ENCODE measurements at regions not wholly inside any gene's neighbourhood (a gene's known extent, or its start where the extent isn't known, plus 50 kb on each side); places are given as distances from the start of the nearest gene placed in this dataset.

GRCh38 chr10:78912361-78913218, 156.2 kb upstream of the ZMIZ1 start:
- Histone ChIP-seq H3K27me3 (no peaks in the 10 kb centered on the region), H3K9ac (no peak overlapping the region), H4K20me1 (no peaks in the 10 kb centered on the region; a peak in 2 of 22 replicates), H3K9me3 (replicated peaks in 1 of 11) (no peaks in the 10 kb centered on the region), H3K36me3 (no peaks in the 10 kb centered on the region), H3K27ac (no peak overlapping the region), H3K4me1 (peaks cover 0 to 11% (median 0%) of the 10 kb centered on the region in 10 experiments; a peak in 3 of 20 replicates), H3K4me2 (no peak overlapping the region), H3K4me3 (no peak overlapping the region)
- TF ChIP-seq Cebpa-rat (IDR thresholded peaks at IDR 0.05) = no peak

- Histone ChIP-seq H3K36me3 (no peaks in the 10 kb centered on the region), H3K9ac (no peak overlapping the region), H3K9me3 (replicated peaks in 1 of 11) (no peaks in the 10 kb centered on the region), H3K4me3 (no peak overlapping the region), H4K20me1 (no peaks in the 10 kb centered on the region; a peak in 1 of 22 replicates), H3K27ac (no peak overlapping the region), H3K4me1 (peaks cover 0 to 11% (median 0%) of the 10 kb centered on the region in 10 experiments; a peak in 2 of 20 replicates), H3K4me2 (peak overlapping the region in 2 of 11 experiments; percentile 10 to 15; a peak in 1 of 22 replicates), H3K27me3 (no peaks in the 10 kb centered on the region)
- TF ChIP-seq Cebpa-rat (IDR thresholded peaks at IDR 0.05) = no peak
These were observed 155.3 kb upstream of the ZMIZ1 start for GRCh38 chr10:78913219-78914059.

DNA sequence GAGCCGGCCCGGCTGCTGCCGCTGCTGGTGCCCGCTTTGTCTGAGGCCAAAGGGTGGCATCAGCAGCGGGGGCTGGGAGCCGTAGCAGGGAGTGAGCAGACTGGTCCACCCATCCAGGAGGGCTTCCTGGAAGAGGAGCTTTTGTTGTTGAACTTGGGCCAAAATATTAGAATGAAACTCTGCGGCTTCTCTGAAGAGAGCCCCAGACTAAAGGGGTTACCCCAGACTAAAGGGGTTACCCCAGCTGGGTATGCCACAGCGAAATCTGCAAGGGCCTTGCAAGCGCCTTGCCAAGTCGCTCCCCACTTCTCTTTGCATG, 154.7 kb upstream of the ZMIZ1 start:
- Histone ChIP-seq H3K4me2 (no peak overlapping the region), H3K36me3 (no peaks in the 10 kb centered on the region), H3K4me1 (peaks cover 0 to 11% (median 0%) of the 10 kb centered on the region in 10 experiments; a peak in 2 of 20 replicates), H3K27me3 (no peaks in the 10 kb centered on the region), H4K20me1 (no peaks in the 10 kb centered on the region; a peak in 1 of 22 replicates), H3K4me3 (no peak overlapping the region), H3K9ac (no peak overlapping the region), H3K9me3 (replicated peaks in 1 of 11) (no peaks in the 10 kb centered on the region), H3K27ac (no peak overlapping the region)
- no peak for TF ChIP-seq Cebpa-rat (IDR thresholded peaks at IDR 0.05)

- H3K4me2 ChIP-seq = no peak overlapping the region
- no peak overlapping the region for H3K9ac ChIP-seq
- H3K4me3 ChIP-seq = no peak overlapping the region
- H4K20me1 ChIP-seq = no peaks in the 10 kb centered on the region; a peak in 1 of 22 replicates
- TF ChIP-seq Cebpa-rat (IDR thresholded peaks at IDR 0.05) = no peak
- H3K36me3 ChIP-seq = no peaks in the 10 kb centered on the region
- H3K27me3 ChIP-seq = no peaks in the 10 kb centered on the region
- H3K27ac ChIP-seq = no peak overlapping the region
- peaks cover 0 to 11% (median 0%) of the 10 kb centered on the region in 10 experiments; a peak in 2 of 20 replicates for H3K4me1 ChIP-seq
- H3K9me3 ChIP-seq (replicated peaks in 1 of 11) = no peaks in the 10 kb centered on the region
These were observed 154.1 kb upstream of the ZMIZ1 start for GRCh38 chr10:78914502-78915189.

DNA sequence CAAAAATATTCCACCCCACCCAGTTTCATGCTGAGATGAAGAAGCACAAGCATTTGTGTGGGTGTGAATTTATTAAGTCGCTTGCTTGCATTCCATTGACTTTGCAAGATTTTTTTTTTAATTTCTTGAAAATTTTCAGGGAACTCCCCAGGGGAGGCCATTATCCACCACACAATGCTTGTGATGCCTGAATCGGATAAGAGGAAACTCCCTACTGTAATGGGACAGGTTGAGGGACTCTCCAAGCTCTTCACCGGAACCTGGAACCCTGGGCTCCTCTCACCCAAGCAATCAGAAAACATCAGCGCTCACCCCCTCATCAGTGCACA, 153.6 kb upstream of the ZMIZ1 start:
- Histone ChIP-seq H3K27me3 (no peaks in the 10 kb centered on the region), H3K4me1 (peaks cover 0 to 11% (median 0%) of the 10 kb centered on the region in 10 experiments; a peak in 2 of 20 replicates), H4K20me1 (no peaks in the 10 kb centered on the region; a peak in 1 of 22 replicates), H3K4me2 (peak overlapping the region in 1 of 11 experiments; percentile 3; a peak in 1 of 22 replicates), H3K36me3 (no peaks in the 10 kb centered on the region), H3K9me3 (replicated peaks in 1 of 11) (no peaks in the 10 kb centered on the region), H3K9ac (no peak overlapping the region), H3K4me3 (no peak overlapping the region), H3K27ac (no peak overlapping the region)
- no peak for TF ChIP-seq Cebpa-rat (IDR thresholded peaks at IDR 0.05)

DNA sequence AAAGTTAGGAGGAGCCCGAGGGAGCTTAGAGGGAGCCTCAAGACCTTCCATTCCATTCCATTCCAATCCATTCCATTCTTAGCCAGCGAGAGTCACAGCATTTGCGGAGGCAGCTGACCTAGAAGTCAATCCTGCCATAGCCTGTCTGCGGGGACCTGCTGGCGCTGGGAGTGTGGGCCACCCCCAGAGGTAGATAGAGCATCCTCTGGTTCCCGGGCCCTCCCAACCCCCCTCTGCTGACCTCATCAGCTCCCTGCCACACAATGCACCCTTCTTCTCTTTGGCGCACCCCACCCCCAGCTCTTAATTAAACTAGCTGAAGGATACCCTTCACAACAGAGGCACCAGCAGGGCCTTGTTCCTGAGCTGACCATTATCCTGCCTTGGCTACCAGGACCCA, 152.5 kb upstream of the ZMIZ1 start:
- TF ChIP-seq Cebpa-rat (IDR thresholded peaks at IDR 0.05) = no peak
- H3K4me1 ChIP-seq = peaks cover 0 to 11% (median 0%) of the 10 kb centered on the region in 10 experiments; a peak in 2 of 20 replicates

DNA sequence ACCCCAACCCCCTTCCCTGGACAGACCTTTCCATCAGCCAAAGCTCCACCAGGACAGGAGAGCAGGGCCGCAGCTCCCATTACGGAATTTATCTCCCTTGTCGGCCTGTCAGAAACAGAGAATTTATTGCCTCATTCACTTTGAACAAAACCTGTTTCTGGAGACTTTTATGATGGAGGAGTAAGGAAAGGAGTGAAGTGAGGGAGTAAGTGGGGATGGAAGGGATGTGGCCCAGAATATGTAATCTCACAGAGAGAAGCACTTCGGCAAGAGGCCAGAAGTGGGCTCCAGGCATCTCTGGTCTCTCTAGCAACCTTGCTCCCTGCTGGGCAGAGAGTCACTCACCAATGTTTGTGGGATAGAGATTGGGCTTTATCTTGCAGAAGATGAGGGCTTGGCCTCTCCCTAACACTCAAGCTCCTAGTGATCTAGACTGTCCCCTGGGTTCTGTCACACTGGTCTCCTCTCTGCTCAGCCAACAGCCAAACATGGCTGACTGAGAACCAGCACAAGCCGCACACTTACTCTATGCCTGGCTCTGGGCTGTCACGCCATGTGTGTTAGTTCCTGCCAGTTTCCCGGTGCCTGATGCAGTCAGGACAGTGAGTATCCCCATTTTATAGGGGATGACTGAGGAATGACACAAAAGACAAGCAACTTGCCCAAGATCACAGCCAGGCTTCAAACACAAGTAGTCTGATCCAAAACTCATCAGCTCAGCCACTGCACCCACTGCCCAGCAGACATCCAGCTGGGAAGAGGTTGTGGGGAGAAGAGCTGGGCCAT, 149.4 kb upstream of the ZMIZ1 start:
- H3K9ac ChIP-seq = no peak overlapping the region
- no peaks in the 10 kb centered on the region for H3K9me3 ChIP-seq (replicated peaks in 1 of 11)
- no peaks in the 10 kb centered on the region for H3K27me3 ChIP-seq
- TF ChIP-seq Cebpa-rat (IDR thresholded peaks at IDR 0.05) = no peak
- no peaks in the 10 kb centered on the region for H4K20me1 ChIP-seq
- no peaks in the 10 kb centered on the region for H3K36me3 ChIP-seq
- no peak overlapping the region for H3K4me2 ChIP-seq
- no peak overlapping the region for H3K4me3 ChIP-seq
- no peak overlapping the region for H3K27ac ChIP-seq
- peaks cover 0 to 11% (median 0%) of the 10 kb centered on the region in 10 experiments; a peak in 2 of 20 replicates for H3K4me1 ChIP-seq

More for the DNA sequence above, 152.5 kb upstream of the ZMIZ1 start:
- Histone ChIP-seq H3K36me3 (no peaks in the 10 kb centered on the region), H4K20me1 (no peaks in the 10 kb centered on the region; a peak in 1 of 22 replicates), H3K9me3 (replicated peaks in 1 of 11) (no peaks in the 10 kb centered on the region), H3K9ac (no peak overlapping the region), H3K4me3 (no peak overlapping the region), H3K27ac (no peak overlapping the region), H3K27me3 (no peaks in the 10 kb centered on the region), H3K4me2 (no peak overlapping the region)

DNA sequence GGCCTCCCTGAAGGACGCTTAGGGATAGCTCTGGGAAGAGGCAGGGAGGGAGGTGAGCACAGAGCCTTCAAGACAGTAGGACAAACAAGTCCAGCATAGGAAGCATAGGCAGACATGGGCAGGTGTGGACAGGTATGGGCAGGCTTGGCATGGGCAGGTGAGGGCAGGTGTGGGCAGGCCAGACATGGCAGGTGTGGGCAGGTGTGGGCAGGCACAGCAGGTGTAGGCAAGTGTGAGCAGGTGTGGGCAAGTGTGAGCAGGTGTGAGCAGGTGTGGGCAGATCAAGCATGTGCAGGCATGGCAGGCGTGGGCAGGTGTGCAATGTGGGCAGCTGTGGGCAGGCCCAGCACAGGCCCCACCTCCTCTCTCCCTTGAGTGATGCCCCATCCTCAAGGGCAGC, 148.8 kb upstream of the ZMIZ1 start:
- H3K9ac ChIP-seq = no peak overlapping the region
- H3K27ac ChIP-seq = no peak overlapping the region
- H3K4me2 ChIP-seq = no peak overlapping the region

More for the DNA sequence above, 148.8 kb upstream of the ZMIZ1 start:
- no peaks in the 10 kb centered on the region for H3K27me3 ChIP-seq
- TF ChIP-seq Cebpa-rat (IDR thresholded peaks at IDR 0.05) = no peak
- no peaks in the 10 kb centered on the region for H3K9me3 ChIP-seq (replicated peaks in 1 of 11)
- no peaks in the 10 kb centered on the region for H3K36me3 ChIP-seq
- H4K20me1 ChIP-seq = no peaks in the 10 kb centered on the region
- H3K4me3 ChIP-seq = no peak overlapping the region
- peaks cover 0 to 4% (median 0%) of the 10 kb centered on the region in 10 experiments; a peak in 4 of 20 replicates for H3K4me1 ChIP-seq

Data from BLaER1 treated with 17β-estradiol and CSF1 and Interleukin-3, amounts not matched to agents 10 nM and 100 nM (cell line).